MM.1S (cell line): ENCODE measurements at regions not wholly inside any gene's neighbourhood (a gene's known extent, or its start where the extent isn't known, plus 50 kb on each side); places are given as distances from the start of the nearest gene placed in this dataset.

Experiments used
- DNase-seq: peaks from one replicate; pipeline ENCODE4 v3.0.0-alpha.2; 2015
- H2AFZ ChIP-seq: fragments of 300-600 bp; sonication (generic); 2 replicates; pipeline ENCODE4 v1.6.0; 2016; ENCODE audit warnings: antibody characterized with exemption, low read length
- H3F3A ChIP-seq: fragments of 300-600 bp; sonication (generic); 2 replicates; pipeline ENCODE4 v1.6.1; 2016; ENCODE audit warnings: mild to moderate bottlenecking, antibody characterized with exemption, low read length, moderate library complexity, mixed read lengths; ENCODE audit not compliant: insufficient read depth
- H3K27ac ChIP-seq: fragments of 300-600 bp; sonication (generic); 2 replicates; pipeline ENCODE4 v1.5.1; 2016; ENCODE audit warnings: mild to moderate bottlenecking, low read length
- H3K27me3 ChIP-seq: fragments of 300-600 bp; sonication (generic); replicated peaks from 2 replicates; pipeline ENCODE4 v1.6.0; 2016; ENCODE audit warnings: low read length; ENCODE audit not compliant: insufficient read depth
- H3K36me3 ChIP-seq: fragments of 300-600 bp; sonication (generic); replicated peaks from 2 replicates; pipeline ENCODE4 v1.6.1; 2016; ENCODE audit warnings: mild to moderate bottlenecking, low read length, mixed read lengths; ENCODE audit not compliant: insufficient read depth
- H3K4me1 ChIP-seq: fragments of 300-600 bp; sonication (generic); 2 replicates; pipeline ENCODE4 v1.6.1; 2016; ENCODE audit warnings: low read length, mixed read lengths
- H3K4me2 ChIP-seq: fragments of 300-600 bp; sonication (generic); 2 replicates; pipeline ENCODE4 v1.6.0; 2016; ENCODE audit warnings: low read depth, low read length
- H3K4me3 ChIP-seq: fragments of 300-600 bp; sonication (generic); 2 replicates; pipeline ENCODE4 v1.5.1; 2016; ENCODE audit warnings: low read length, mixed read lengths
- H3K79me2 ChIP-seq: fragments of 300-600 bp; sonication (generic); 2 replicates; pipeline ENCODE4 v1.6.1; 2016; ENCODE audit warnings: mixed run types, low read length, mixed read lengths
- H3K9ac ChIP-seq: fragments of 300-600 bp; sonication (generic); 2 replicates; pipeline ENCODE4 v1.6.1; 2016; ENCODE audit warnings: low read length, mixed read lengths
- H3K9me2 ChIP-seq: fragments of 300-600 bp; sonication (generic); replicated peaks from 2 replicates; pipeline ENCODE4 v1.6.1; 2016; ENCODE audit warnings: mild to moderate bottlenecking, low read length, mixed read lengths; ENCODE audit not compliant: insufficient read depth
- H3K9me3 ChIP-seq: fragments of 300-600 bp; sonication (generic); replicated peaks from 2 replicates; pipeline ENCODE4 v1.6.1; 2016; ENCODE audit warnings: mild to moderate bottlenecking, low read length, mixed read lengths; ENCODE audit not compliant: insufficient read depth
- H4K20me1 ChIP-seq: fragments of 300-600 bp; sonication (generic); 2 replicates; pipeline ENCODE4 v1.6.1; 2016; ENCODE audit warnings: mild to moderate bottlenecking, low read length, moderate library complexity, mixed read lengths; ENCODE audit not compliant: insufficient read depth
- EZH2 ChIP-seq: fragments of 300-600 bp; sonication (generic); optimal IDR thresholded peaks from 2 replicates; pipeline ENCODE3; 2017; ENCODE audit warnings: low read depth, mild to moderate bottlenecking, antibody characterized with exemption, low read length, mixed read lengths
- EZH2phosphoT487 ChIP-seq: fragments of 300-600 bp; sonication (generic); IDR thresholded peaks from 2 replicates; pipeline ENCODE4 v1.6.1; 2018; ENCODE audit warnings: antibody characterized with exemption, low read length
- TF ChIP-seq, protein P1 (sequence below): fragments of 300-600 bp; sonication (generic); IDR thresholded peaks from 2 replicates; pipeline ENCODE4 v1.5.1; 2016; ENCODE audit warnings: antibody characterized with exemption, low read length, mixed read lengths

GRCh38 chr3:163039636-163040035, 1543.0 kb downstream of the OTOL1 start:
- no peaks in the 10 kb centered on the region for H3K9me3 ChIP-seq
- no peaks in the 10 kb centered on the region for H4K20me1 ChIP-seq
- no peaks in the 10 kb centered on the region for H3K27me3 ChIP-seq
- H3K9ac ChIP-seq, result no peak overlapping the region
- H3K4me2 ChIP-seq, result no peak overlapping the region
- H3K36me3 ChIP-seq, result no peaks in the 10 kb centered on the region
- H2AFZ ChIP-seq, result no peak overlapping the region
- no peaks in the 10 kb centered on the region for H3K4me1 ChIP-seq
- H3F3A ChIP-seq, result no peaks in the 10 kb centered on the region
- no peak overlapping the region for H3K27ac ChIP-seq
- H3K9me2 ChIP-seq, result no peaks in the 10 kb centered on the region
- no peaks in the 10 kb centered on the region for H3K79me2 ChIP-seq
- no peak overlapping the region for H3K4me3 ChIP-seq
- TF ChIP-seq EZH2phosphoT487, result no peak
- no peak for TF ChIP-seq EZH2
- TF ChIP-seq, protein P1, sequence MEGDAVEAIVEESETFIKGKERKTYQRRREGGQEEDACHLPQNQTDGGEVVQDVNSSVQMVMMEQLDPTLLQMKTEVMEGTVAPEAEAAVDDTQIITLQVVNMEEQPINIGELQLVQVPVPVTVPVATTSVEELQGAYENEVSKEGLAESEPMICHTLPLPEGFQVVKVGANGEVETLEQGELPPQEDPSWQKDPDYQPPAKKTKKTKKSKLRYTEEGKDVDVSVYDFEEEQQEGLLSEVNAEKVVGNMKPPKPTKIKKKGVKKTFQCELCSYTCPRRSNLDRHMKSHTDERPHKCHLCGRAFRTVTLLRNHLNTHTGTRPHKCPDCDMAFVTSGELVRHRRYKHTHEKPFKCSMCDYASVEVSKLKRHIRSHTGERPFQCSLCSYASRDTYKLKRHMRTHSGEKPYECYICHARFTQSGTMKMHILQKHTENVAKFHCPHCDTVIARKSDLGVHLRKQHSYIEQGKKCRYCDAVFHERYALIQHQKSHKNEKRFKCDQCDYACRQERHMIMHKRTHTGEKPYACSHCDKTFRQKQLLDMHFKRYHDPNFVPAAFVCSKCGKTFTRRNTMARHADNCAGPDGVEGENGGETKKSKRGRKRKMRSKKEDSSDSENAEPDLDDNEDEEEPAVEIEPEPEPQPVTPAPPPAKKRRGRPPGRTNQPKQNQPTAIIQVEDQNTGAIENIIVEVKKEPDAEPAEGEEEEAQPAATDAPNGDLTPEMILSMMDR, result no peak
- no peak for DNase-seq

DNA sequence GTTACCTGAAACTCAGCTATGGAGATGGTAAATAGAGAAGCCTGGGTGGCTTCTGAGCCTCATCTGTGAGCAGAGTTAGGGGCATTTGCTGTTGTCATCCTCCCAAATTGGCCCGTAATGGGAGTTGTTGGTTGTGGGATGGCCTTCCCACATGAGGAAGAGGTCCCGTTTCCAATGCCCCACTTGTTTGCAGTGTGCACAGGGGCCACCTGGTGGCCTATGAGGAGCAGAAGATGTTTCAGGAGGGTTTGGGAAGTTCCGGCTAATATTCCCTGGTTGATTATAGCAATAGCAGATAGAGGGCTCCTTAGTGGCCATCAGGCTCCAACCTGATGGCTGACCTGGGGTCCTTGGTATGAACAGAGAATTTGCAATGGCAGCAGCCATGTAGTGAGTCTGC, 1546.5 kb downstream of the OTOL1 start:
- no peaks in the 10 kb centered on the region for H3K36me3 ChIP-seq
- H3K27ac ChIP-seq, result no peak overlapping the region
- no peak overlapping the region for H2AFZ ChIP-seq
- no peaks in the 10 kb centered on the region for H3K9me2 ChIP-seq
- no peaks in the 10 kb centered on the region for H3K27me3 ChIP-seq
- no peaks in the 10 kb centered on the region for H3K9me3 ChIP-seq
- no peak overlapping the region for H3K4me2 ChIP-seq
- H3K4me3 ChIP-seq, result no peak overlapping the region
- H3K79me2 ChIP-seq, result no peaks in the 10 kb centered on the region
- TF ChIP-seq EZH2 (no peak), EZH2phosphoT487 (no peak)
- TF ChIP-seq, protein P1, result peak; percentile 26; the same call in 1 of the 2 replicates
- DNase-seq, result no peak
- H3K4me1 ChIP-seq, result no peaks in the 10 kb centered on the region
- H4K20me1 ChIP-seq, result no peaks in the 10 kb centered on the region
- no peak overlapping the region for H3K9ac ChIP-seq
- no peaks in the 10 kb centered on the region for H3F3A ChIP-seq

- no peaks in the 10 kb centered on the region for H4K20me1 ChIP-seq
- DNase-seq, result no peak
- TF ChIP-seq EZH2phosphoT487 (no peak), EZH2 (no peak)
- TF ChIP-seq, protein P1, result no peak
- no peak overlapping the region for H2AFZ ChIP-seq
- H3K36me3 ChIP-seq, result no peaks in the 10 kb centered on the region
- no peaks in the 10 kb centered on the region for H3K9me2 ChIP-seq
- no peak overlapping the region for H3K4me3 ChIP-seq
- H3K4me2 ChIP-seq, result no peak overlapping the region
- no peak overlapping the region for H3K9ac ChIP-seq
- no peaks in the 10 kb centered on the region for H3K4me1 ChIP-seq
- no peaks in the 10 kb centered on the region for H3K27me3 ChIP-seq
- no peaks in the 10 kb centered on the region for H3K79me2 ChIP-seq
- H3K27ac ChIP-seq, result no peak overlapping the region
- no peaks in the 10 kb centered on the region for H3K9me3 ChIP-seq
- no peaks in the 10 kb centered on the region for H3F3A ChIP-seq
These were observed 1549.3 kb downstream of the OTOL1 start for GRCh38 chr3:163045945-163046344.
